Right lobe of liver (tissue), 6 donors: ENCODE measurements at regions not wholly inside any gene's neighbourhood (a gene's known extent, or its start where the extent isn't known, plus 50 kb on each side); places are given as distances from the start of the nearest gene placed in this dataset.
"Not testable (repeated sequence)": the region's sequence is repeated elsewhere in the genome, so short reads cannot be mapped to it uniquely, and the experiment has no call there.

ENCODE experiments used
- ATAC-seq, 4 donors: fragments of 200-7000 bp; cut with Tn5 transposase; one replicate each; pipeline ENCODE4 v1.9.1; 2020; ENCODE audit warnings: mild to moderate bottlenecking in 4 of 4, moderate library complexity in 4 of 4
- DNase-seq, 3 donors: peaks; one replicate each; pipeline ENCODE4 v3.0.0-alpha.2; 2020
- H3K27ac ChIP-seq, 3 donors: fragments of 200-600 bp; one replicate each; pipeline ENCODE4 v1.8.0; 2022
- H3K27me3 ChIP-seq, 2 donors: fragments of 200-600 bp; one replicate each; pipeline ENCODE4 v1.8.0; 2022
- H3K36me3 ChIP-seq, 4 donors: fragments of 200-600 bp; sonication (generic) in 1 of 4; one replicate each; pipeline versions ENCODE4 v1.5.1 to v1.8.0; 2017 to 2022; ENCODE audit warnings: control low read depth in 1 of 4
- H3K4me1 ChIP-seq, 4 donors: fragments of 200-600 bp; sonication (generic) in 1 of 4; one replicate each; pipeline versions ENCODE4 v1.5.1 to v1.8.0; 2017 to 2022; ENCODE audit warnings: control low read depth in 1 of 4
- H3K4me3 ChIP-seq, 3 donors: fragments of 200-600 bp; one replicate each; pipeline ENCODE4 v1.8.0; 2022
- H3K9me3 ChIP-seq, 4 donors: fragments of 200-600 bp; sonication (generic) in 1 of 4; one replicate each; pipeline versions ENCODE4 v1.5.1 to v1.8.0; 2017 to 2022; ENCODE audit warnings: control low read depth in 1 of 4
- POLR2A ChIP-seq: fragments of 450-650 bp; IDR thresholded peaks from one replicate; pipeline ENCODE4 v1.6.1; 2017; ENCODE audit warnings: antibody characterized with exemption, mild to moderate bottlenecking
- WGBS: methylation state at CpG from one replicate; pipeline ENCODE4 v1.1.6; 2018; ENCODE audit warnings: low coverage, low lambda C conversion rate; ENCODE audit not compliant: insufficient coverage; ENCODE audit errors: missing lambda C conversion rate; 5-methylcytosine and 5-hydroxymethylcytosine counted together
- intact Hi-C, 2 donors: fragments of 100-400 bp; cut with DNase I; formaldehyde crosslinking; loops; one replicate each; pipeline versions ENCODE4 v1.11.2 to v1.14.1; 2022
- TF ChIP-seq, protein P1 (sequence below), 4 donors: fragments of 200-600 bp in 3 of 4; fragments of 450-650 bp in 1 of 4; IDR thresholded peaks; one replicate each; pipeline versions ENCODE4 v1.5.1 to v1.8.0; 2016 to 2022; ENCODE audit warnings: antibody characterized with exemption in 4 of 4, mild to moderate bottlenecking in 2 of 4
- donor health status: DM: no; HTN: yes; CAD: no.
- donor health status: DM: no; HTN: no; CAD: no.
- donor health status: DM: no; HTN: no; CAD: no.
- donor health status: DM: no; HTN: yes; CAD: no.
- donor health status: DM: no; HTN: yes; CAD: no.

DNA sequence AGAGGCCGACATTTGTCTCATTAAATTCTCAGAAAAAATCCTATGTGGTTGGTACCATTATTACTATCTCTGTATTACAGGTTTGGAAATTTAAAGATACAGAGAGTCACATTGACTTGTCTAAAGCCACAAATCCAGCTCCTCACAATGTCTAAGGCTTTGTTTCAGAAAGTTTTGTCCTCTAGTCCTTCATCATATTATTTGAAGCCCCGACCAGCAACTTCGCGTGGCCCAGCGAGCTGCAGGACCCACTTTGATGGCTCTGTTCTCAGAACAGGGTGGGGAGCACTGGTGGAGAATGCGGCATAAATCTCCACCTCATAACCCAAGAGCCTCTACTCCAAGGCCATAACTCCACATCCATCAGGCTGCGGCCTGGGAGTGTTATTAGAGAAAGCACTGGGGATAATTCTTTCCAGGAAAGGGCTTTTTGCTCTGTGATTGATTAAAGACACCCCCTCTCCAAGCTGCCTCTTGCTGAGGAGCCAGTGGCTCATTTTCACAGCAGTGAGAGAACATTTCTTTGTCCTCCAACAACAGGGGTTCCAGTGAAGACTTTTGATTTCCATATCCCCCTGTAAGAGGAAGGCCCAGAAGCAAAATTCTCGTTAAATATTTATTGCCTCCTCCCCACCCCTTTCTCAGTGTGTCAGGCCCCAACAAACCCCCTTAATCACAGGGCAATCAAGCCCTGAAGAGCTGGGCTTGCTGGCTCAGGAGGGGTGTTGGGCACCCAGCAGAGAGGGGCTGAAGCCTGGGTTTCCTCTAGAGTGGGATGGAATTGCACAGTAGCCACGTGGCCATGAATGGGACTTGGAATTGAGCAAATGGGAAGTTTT is 113.7 kb upstream of the CDH11 start:
- intact Hi-C loops, result no loop called here
- 57% methylated on average over 7 of the region's 9 CpGs for WGBS
- Histone ChIP-seq H3K27ac (no peak overlapping the region), H3K9me3 (no peaks in the 10 kb centered on the region), H3K4me1 (no peaks in the 10 kb centered on the region), H3K36me3 (no peaks in the 10 kb centered on the region), H3K4me3 (no peak overlapping the region), H3K27me3 (no peaks in the 10 kb centered on the region)
- no peak for ATAC-seq
- no peak for TF ChIP-seq POLR2A
- TF ChIP-seq, protein P1, sequence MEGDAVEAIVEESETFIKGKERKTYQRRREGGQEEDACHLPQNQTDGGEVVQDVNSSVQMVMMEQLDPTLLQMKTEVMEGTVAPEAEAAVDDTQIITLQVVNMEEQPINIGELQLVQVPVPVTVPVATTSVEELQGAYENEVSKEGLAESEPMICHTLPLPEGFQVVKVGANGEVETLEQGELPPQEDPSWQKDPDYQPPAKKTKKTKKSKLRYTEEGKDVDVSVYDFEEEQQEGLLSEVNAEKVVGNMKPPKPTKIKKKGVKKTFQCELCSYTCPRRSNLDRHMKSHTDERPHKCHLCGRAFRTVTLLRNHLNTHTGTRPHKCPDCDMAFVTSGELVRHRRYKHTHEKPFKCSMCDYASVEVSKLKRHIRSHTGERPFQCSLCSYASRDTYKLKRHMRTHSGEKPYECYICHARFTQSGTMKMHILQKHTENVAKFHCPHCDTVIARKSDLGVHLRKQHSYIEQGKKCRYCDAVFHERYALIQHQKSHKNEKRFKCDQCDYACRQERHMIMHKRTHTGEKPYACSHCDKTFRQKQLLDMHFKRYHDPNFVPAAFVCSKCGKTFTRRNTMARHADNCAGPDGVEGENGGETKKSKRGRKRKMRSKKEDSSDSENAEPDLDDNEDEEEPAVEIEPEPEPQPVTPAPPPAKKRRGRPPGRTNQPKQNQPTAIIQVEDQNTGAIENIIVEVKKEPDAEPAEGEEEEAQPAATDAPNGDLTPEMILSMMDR (IDR thresholded peaks at IDR 0.05), result no peak
- DNase-seq, result no peak

DNA sequence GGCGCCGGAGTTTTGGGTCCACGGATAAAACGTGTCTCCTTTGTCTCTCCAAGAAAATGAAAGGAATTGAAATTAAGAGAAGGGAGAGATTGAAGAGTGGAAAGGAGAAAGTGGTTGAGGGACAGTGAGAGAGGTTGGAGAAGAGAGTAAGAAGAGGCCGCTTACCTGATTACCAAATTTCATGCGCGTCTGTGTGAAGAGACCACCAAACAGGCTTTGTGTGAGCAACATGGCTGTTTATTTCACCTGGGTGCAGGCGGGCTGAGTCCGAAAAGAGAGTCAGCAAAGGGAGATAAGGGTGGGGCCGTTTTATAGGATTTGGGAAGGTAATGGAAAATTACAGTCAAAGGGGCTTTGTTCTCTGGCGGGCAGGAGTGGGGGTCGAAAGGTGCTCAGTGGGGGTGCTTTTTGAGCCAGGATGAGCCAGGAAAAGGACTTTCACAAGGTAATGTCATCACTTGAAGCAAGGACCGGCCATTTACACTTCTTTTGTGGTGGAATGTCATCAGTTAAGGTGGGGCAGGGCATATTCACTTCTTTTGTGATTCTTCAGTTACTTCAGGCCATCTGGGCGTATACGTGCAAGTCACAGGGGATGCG is 113.0 kb upstream of the CDH11 start:
- WGBS, result 70% methylated on average over 14 of the region's 16 CpGs
- H3K27ac ChIP-seq, intact Hi-C loops: not testable (repeated sequence)

DNA sequence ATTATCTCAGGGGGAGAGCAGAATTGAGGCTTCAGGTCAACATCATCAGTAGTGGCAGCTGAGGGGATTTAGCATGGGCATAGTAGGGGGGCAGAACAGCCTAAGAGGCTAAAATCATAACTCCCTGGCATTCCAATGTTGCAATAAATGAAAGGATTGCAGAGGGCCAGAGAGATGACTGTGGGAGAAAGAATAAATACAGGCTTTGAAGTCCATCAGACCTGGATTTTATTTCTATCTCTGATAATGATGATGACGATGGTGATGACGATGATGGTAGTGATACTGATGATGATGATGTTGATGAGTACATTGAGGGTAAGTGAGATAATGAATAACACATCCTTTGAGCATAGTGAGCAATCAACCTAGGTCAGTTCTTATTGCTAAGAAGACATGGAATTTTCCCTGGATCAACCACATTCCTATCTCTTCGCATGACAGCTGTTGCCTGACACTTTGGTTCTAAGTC is 107.4 kb upstream of the CDH11 start:
- H3K27ac ChIP-seq, result no peak overlapping the region
- 61% methylated on average over 3 of the region's 3 CpGs for WGBS
- no peaks in the 10 kb centered on the region for H3K4me1 ChIP-seq
- H3K4me3 ChIP-seq, result no peak overlapping the region
- TF ChIP-seq, protein P1 (IDR thresholded peaks at IDR 0.05), result no peak
- TF ChIP-seq POLR2A, result no peak
- ATAC-seq (no peak), DNase-seq (no peak)
- intact Hi-C loops, result no loop called here
- no peaks in the 10 kb centered on the region for H3K27me3 ChIP-seq
- H3K36me3 ChIP-seq, result no peaks in the 10 kb centered on the region
- H3K9me3 ChIP-seq, result no peaks in the 10 kb centered on the region

More for the DNA sequence above, 113.0 kb upstream of the CDH11 start:
- H3K27me3 ChIP-seq, H3K36me3 ChIP-seq, DNase-seq, H3K4me3 ChIP-seq, H3K9me3 ChIP-seq, H3K4me1 ChIP-seq, ATAC-seq: not testable (repeated sequence)

DNA sequence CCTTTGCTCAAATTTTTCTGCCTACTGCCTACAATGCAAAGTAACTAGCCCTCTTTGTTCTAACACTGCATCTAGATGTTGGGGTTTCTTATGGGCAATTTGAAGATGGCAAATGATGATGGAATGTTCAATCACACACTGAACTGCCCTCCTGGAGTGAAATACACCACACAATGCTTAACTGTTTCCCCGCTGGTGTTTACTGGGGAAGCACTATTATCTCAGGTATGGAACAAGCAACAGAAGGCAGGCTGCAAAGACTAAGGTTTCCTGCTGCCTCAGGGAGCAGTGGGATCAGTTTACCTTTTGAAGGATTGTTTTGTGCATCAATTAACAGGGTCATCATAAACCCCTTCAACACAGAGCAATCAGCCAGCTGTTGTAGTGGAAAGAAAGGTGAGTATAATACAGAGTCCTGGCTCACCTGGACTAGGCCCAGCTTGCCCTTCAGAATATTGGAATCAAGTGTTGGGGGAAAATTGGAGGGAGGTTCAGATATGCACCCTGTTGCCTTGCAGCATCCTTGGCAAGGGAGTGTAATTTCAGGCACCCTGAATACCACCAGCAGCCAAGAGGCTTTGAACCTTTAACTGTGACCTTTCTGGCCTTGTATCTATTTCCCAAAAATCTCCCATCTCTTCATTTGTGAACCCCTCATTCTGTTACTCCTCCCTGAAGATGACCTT is 105.4 kb upstream of the CDH11 start:
- intact Hi-C loops, result no loop called here
- WGBS, result 44% methylated on average over 1 of the region's 1 CpG
- no peak for TF ChIP-seq POLR2A
- TF ChIP-seq, protein P1 (IDR thresholded peaks at IDR 0.05), result no peak
- ATAC-seq, result no peak
- no peaks in the 10 kb centered on the region for H3K4me1 ChIP-seq
- no peaks in the 10 kb centered on the region for H3K36me3 ChIP-seq
- no peak overlapping the region for H3K4me3 ChIP-seq
- H3K27me3 ChIP-seq, result no peaks in the 10 kb centered on the region
- DNase-seq, result no peak
- H3K27ac ChIP-seq, result no peak overlapping the region
- no peaks in the 10 kb centered on the region for H3K9me3 ChIP-seq

DNA sequence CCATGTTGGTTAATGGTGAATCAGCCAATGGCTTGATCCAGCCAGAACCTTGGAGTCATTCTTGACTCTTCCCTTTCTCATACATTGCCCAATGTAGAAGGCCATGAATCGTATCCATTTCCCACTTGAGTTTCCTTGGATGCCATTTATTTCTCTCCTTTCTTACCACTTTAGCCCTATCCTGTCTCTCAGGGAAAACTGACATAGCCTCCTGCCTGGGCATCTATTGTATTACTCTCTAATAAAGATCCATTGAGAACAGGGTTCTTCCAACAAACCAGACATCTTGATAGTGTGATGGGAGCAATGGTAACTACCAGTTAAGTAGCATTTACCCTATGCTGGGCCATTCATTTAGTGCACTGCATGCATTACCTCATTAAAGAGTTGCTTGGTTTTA is 104.2 kb upstream of the CDH11 start:
- no peak for ATAC-seq
- Histone ChIP-seq H3K36me3 (no peaks in the 10 kb centered on the region), H3K4me3 (no peak overlapping the region), H3K27ac (no peak overlapping the region), H3K27me3 (no peaks in the 10 kb centered on the region), H3K9me3 (no peaks in the 10 kb centered on the region), H3K4me1 (no peaks in the 10 kb centered on the region)
- TF ChIP-seq, protein P1 (IDR thresholded peaks at IDR 0.05), result no peak
- no peak for TF ChIP-seq POLR2A
- intact Hi-C loops, result no loop called here
- no peak for DNase-seq
- WGBS, result 38% methylated on average over 1 of the region's 1 CpG
